KMS-11 (cell line): ENCODE measurements at regions not wholly inside any gene's neighbourhood (a gene's known extent, or its start where the extent isn't known, plus 50 kb on each side); places are given as distances from the start of the nearest gene placed in this dataset.

Source experiments
- H2AFZ ChIP-seq: fragments of 200-600 bp; sonication (generic); 2 replicates; pipeline ENCODE4 v1.6.1; 2016; ENCODE audit warnings: antibody characterized with exemption, mixed run types, low read depth
- H3K27ac ChIP-seq: fragments of 200-600 bp; sonication (generic); 2 replicates; pipeline ENCODE4 v1.6.1; 2016; ENCODE audit warnings: mild to moderate bottlenecking, mixed run types
- H3K27me3 ChIP-seq: fragments of 200-600 bp; sonication (generic); 2 replicates; pipeline ENCODE4 v1.6.1; 2017; ENCODE audit warnings: mild to moderate bottlenecking, low read depth, mixed run types, moderate library complexity; ENCODE audit not compliant: insufficient read depth
- H3K36me3 ChIP-seq: fragments of 200-600 bp; sonication (generic); 2 replicates; pipeline ENCODE4 v1.6.1; 2017; ENCODE audit warnings: mild to moderate bottlenecking, mixed run types; ENCODE audit not compliant: insufficient read depth
- H3K4me1 ChIP-seq: fragments of 200-600 bp; sonication (generic); 2 replicates; pipeline ENCODE4 v1.6.1; 2016; ENCODE audit warnings: mild to moderate bottlenecking, low read depth, mixed run types; ENCODE audit not compliant: poor library complexity, severe bottlenecking
- H3K4me2 ChIP-seq: fragments of 200-600 bp; sonication (generic); 2 replicates; pipeline ENCODE4 v1.7.0; 2016; ENCODE audit warnings: mild to moderate bottlenecking, mixed run types
- H3K4me3 ChIP-seq: fragments of 200-600 bp; sonication (generic); IDR thresholded peaks from 2 replicates; pipeline ENCODE4 v1.6.1; 2017; ENCODE audit warnings: low read depth, low read length, mixed read lengths; ENCODE audit not compliant: insufficient read depth
- H3K79me2 ChIP-seq: fragments of 200-600 bp; sonication (generic); 2 replicates; pipeline ENCODE4 v1.6.1; 2016; ENCODE audit warnings: low read depth, mixed run types; ENCODE audit not compliant: insufficient read depth
- H3K9ac ChIP-seq: fragments of 200-600 bp; sonication (generic); 2 replicates; pipeline ENCODE4 v1.6.1; 2016; ENCODE audit warnings: mild to moderate bottlenecking, mixed run types
- H4K20me1 ChIP-seq: fragments of 200-600 bp; sonication (generic); 2 replicates; pipeline ENCODE4 v1.6.1; 2016; ENCODE audit warnings: mild to moderate bottlenecking, mixed run types; ENCODE audit not compliant: insufficient read depth
- TF ChIP-seq, protein P1 (sequence below): fragments of 200-600 bp; sonication (generic); conservative IDR thresholded peaks from 2 replicates; pipeline ENCODE4 v1.6.1; 2017; ENCODE audit warnings: low read depth, mild to moderate bottlenecking, antibody characterized with exemption, low read length, moderate library complexity, mixed read lengths

- Histone ChIP-seq H2AFZ (no peak overlapping the region), H3K4me1 (peaks cover 4% of the 10 kb centered on the region), H3K79me2 (no peaks in the 10 kb centered on the region), H3K27ac (no peak overlapping the region), H3K4me3 (no peak overlapping the region), H3K27me3 (no peaks in the 10 kb centered on the region), H3K36me3 (no peaks in the 10 kb centered on the region), H3K4me2 (no peak overlapping the region), H4K20me1 (no peaks in the 10 kb centered on the region), H3K9ac (no peak overlapping the region)
- TF ChIP-seq, protein P1, sequence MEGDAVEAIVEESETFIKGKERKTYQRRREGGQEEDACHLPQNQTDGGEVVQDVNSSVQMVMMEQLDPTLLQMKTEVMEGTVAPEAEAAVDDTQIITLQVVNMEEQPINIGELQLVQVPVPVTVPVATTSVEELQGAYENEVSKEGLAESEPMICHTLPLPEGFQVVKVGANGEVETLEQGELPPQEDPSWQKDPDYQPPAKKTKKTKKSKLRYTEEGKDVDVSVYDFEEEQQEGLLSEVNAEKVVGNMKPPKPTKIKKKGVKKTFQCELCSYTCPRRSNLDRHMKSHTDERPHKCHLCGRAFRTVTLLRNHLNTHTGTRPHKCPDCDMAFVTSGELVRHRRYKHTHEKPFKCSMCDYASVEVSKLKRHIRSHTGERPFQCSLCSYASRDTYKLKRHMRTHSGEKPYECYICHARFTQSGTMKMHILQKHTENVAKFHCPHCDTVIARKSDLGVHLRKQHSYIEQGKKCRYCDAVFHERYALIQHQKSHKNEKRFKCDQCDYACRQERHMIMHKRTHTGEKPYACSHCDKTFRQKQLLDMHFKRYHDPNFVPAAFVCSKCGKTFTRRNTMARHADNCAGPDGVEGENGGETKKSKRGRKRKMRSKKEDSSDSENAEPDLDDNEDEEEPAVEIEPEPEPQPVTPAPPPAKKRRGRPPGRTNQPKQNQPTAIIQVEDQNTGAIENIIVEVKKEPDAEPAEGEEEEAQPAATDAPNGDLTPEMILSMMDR = no peak
These were observed 549.0 kb downstream of the KCTD12 start for GRCh38 chr13:76336889-76337844.

GRCh38 chr13:76335463-76335862 is 550.7 kb downstream of the KCTD12 start:
- Histone ChIP-seq H3K4me2 (no peak overlapping the region), H3K79me2 (no peaks in the 10 kb centered on the region), H3K4me3 (no peak overlapping the region), H3K27me3 (no peaks in the 10 kb centered on the region), H3K4me1 (peaks cover 12% of the 10 kb centered on the region), H3K9ac (no peak overlapping the region), H3K36me3 (no peaks in the 10 kb centered on the region), H4K20me1 (no peaks in the 10 kb centered on the region), H3K27ac (no peak overlapping the region), H2AFZ (no peak overlapping the region)
- TF ChIP-seq, protein P1 = no peak

DNA sequence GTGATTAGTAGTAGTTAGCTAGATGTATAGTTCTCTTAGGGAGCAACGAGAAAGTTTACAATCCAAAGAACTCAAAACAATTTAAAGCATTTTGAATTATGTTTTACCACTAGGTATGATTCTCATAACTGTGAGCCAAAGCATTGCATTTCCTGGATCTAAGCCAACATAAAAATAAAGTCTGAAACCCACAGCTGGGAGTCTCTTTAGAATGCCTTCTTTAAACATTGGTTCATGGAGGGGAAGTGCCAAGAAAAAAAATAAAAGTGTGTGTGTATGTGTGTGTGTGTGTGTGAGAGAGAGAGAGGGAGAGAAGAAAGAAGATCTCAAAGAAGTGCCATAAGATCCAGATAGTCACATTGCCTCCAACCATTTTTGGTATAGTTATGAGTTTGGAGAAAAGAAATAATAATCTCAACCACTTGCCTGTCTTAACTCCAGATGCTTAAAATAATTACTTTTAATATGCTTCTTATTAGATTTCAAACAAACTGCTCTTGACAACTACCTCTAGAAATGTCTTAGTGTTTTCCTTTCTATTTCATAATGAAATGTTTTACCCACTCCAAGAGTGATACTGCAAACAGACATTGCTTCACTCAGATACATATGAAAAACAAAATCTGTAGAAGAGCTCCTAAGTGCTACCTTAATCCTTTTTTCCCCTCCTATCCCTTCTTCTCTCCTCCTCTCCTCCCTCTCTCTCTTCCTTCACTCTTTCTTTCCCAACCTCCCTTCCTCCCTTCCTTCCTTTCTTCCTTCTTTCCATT is 554.1 kb downstream of the KCTD12 start:
- Histone ChIP-seq H3K4me2 (no peak overlapping the region), H2AFZ (no peak overlapping the region), H3K27ac (no peak overlapping the region)

GRCh38 chr13:76330761-76331160 is 555.4 kb downstream of the KCTD12 start:
- no peaks in the 10 kb centered on the region for H3K79me2 ChIP-seq
- TF ChIP-seq, protein P1 = no peak
- H3K9ac ChIP-seq = no peak overlapping the region
- H3K36me3 ChIP-seq = no peaks in the 10 kb centered on the region
- H3K27me3 ChIP-seq = no peaks in the 10 kb centered on the region
- H3K4me1 ChIP-seq = peaks cover 12% of the 10 kb centered on the region
- H2AFZ ChIP-seq = no peak overlapping the region
- no peak overlapping the region for H3K4me2 ChIP-seq
- no peak overlapping the region for H3K27ac ChIP-seq
- no peaks in the 10 kb centered on the region for H4K20me1 ChIP-seq
- H3K4me3 ChIP-seq = no peak overlapping the region

More for the DNA sequence above, 554.1 kb downstream of the KCTD12 start:
- no peaks in the 10 kb centered on the region for H3K79me2 ChIP-seq
- no peak overlapping the region for H3K9ac ChIP-seq
- no peaks in the 10 kb centered on the region for H4K20me1 ChIP-seq
- TF ChIP-seq, protein P1 = no peak
- no peak overlapping the region for H3K4me3 ChIP-seq
- no peaks in the 10 kb centered on the region for H3K27me3 ChIP-seq
- H3K4me1 ChIP-seq = peaks cover 12% of the 10 kb centered on the region
- no peaks in the 10 kb centered on the region for H3K36me3 ChIP-seq
